Kasumi-1 (cell line): ENCODE measurements at regions not wholly inside any gene's neighbourhood (a gene's known extent, or its start where the extent isn't known, plus 50 kb on each side); places are given as distances from the start of the nearest gene placed in this dataset.
"Not testable (repeated sequence)": the region's sequence is repeated elsewhere in the genome, so short reads cannot be mapped to it uniquely, and the experiment has no call there.

Experiments used
- DNase-seq, 2 experiments: peaks; one replicate each; lab custom pipeline; 2025; lab: John Stamatoyannopoulos, UW

GRCh38 chr3:105296182-105296822, 70.4 kb upstream of the ALCAM start:
- DNase-seq: not testable (repeated sequence)

GRCh38 chr3:105304487-105304886, 62.2 kb upstream of the ALCAM start:
- no peak for DNase-seq

GRCh38 chr3:105315144-105315543, 51.6 kb upstream of the ALCAM start:
- no peak for DNase-seq

GRCh38 chr3:105315815-105316214, 50.9 kb upstream of the ALCAM start:
- no peak for DNase-seq

GRCh38 chr3:105316331-105316730, 50.4 kb upstream of the ALCAM start:
- no peak for DNase-seq
